ENCODE measurements at regions not wholly inside any gene's neighbourhood (a gene's known extent, or its start where the extent isn't known, plus 50 kb on each side); places are given as distances from the start of the nearest gene placed in this dataset.

- no peak for DNase-seq
These were observed 193.8 kb upstream of the PRSS16 start for GRCh38 chr6:27053738-27054137.

DNA sequence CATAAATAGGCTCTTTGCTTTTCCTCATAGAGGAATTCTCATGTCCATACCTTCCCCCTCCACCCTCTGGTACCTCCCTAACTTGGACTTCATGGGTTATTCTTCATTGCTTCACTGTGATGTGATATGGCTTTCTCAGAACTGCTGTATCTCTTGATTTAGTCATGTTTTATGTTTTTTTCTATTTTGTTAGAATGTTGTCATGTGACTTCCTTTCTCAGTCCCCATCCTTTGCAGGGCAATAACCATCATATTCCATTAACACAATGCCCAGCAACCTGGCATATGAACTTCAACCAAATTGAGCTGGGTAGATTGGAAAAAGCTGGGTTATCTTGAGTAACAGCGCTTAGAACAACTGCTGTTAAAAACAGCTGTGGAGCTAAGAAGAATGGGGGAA is 190.9 kb upstream of the PRSS16 start:
- no peak for DNase-seq

GRCh38 chr6:27059621-27060425 is 187.7 kb upstream of the PRSS16 start:
- DNase-seq: no peak

GRCh38 chr6:27061235-27061993 is 186.1 kb upstream of the PRSS16 start:
- DNase-seq: no peak

GRCh38 chr6:27062755-27063154 is 184.7 kb upstream of the PRSS16 start:
- no peak for DNase-seq

DNA sequence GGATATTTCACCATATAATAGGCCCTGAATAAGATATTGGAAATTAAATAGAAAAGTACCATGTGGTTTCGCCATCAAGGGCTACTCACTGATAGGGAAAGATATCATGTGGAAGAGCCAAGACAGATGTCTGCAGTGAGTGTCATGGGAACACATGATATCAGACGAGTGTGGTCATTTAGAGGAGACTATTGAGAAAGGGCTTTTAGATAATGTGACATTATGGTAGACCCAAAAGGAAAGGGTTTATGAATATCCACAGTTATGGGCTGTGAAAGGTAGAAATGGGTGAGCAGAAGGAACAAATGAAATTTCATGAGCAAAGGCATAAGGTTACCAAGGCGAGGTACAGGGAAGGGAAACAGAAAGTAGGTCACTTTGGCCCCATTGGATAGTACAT is 182.3 kb upstream of the PRSS16 start:
- no peak for DNase-seq

- DNase-seq: no peak
These were observed 181.1 kb upstream of the PRSS16 start for GRCh38 chr6:27066381-27066780.

GRCh38 chr6:27066802-27067201 is 180.7 kb upstream of the PRSS16 start:
- DNase-seq: no peak

- DNase-seq: no peak
These were observed 174.1 kb upstream of the PRSS16 start for GRCh38 chr6:27073441-27073840.

- no peak for DNase-seq
These were observed 171.4 kb upstream of the PRSS16 start for GRCh38 chr6:27076116-27076515.

DNA sequence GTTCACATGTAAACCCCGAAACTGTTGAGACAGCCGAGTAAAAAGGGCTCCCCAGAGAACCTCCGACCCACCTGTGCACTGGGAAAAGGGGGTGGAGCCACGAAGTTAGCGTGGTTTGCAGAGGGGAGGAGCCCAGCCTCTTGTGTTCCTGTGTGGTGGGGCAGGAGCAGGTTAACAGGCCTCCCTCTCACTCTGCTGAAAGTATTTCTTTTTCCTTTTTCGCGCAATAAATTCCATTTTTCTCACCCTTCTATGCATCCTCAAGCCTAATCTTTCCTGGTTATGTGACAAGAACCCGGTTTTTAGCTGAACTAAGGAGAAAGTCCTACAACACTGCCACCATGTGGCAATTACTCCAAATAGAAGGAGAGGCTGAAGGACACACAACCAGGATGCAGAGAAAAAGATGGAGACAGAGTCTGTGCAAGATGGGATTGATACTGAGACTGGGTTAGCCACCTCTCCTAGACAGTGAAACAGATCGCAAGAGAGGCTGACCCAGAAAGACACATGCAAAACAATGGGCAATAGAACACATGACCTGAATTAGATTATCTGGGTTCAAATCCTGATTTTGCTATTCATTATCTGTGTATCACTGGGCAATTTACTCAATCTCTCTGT is 168.7 kb upstream of the PRSS16 start:
- DNase-seq: peak; percentile 65

DNA sequence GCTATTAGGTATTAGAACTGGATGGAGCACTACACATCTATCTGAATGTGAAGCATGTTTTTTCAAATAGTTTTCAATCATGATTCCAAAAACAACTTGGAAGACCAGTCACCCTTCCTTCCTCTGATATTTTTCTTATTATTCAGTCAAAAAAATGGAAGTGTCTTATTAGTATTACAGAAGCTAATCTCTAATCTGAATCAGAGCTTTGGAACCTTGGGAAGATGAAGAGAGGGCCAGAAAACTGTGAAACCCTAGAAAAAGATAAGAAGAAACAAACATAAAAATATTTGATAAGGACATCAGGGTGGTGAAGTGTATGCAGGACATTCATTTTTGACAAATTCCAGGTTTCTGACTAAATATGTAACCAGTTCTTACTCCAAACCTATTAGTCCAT is 166.3 kb upstream of the PRSS16 start:
- DNase-seq: no peak

DNA sequence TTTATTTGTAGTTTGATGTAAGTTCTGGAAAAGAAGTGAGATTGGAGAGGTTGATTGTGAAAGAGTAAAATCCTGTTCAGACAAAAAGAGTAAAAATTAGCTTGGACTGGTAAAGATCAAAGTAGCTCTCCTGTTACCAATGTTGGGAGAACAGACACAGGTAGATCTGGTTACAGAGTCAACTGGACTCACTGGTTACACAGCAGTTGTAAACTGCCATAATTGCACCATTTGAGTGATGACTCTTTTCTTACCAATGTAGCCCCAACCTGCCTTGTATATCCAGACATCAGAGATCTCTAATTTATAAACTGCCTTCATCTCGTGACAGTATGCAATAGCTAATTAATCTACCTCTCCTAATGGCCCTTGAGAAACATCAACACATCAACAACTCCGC is 165.6 kb upstream of the PRSS16 start:
- DNase-seq: no peak

DNA sequence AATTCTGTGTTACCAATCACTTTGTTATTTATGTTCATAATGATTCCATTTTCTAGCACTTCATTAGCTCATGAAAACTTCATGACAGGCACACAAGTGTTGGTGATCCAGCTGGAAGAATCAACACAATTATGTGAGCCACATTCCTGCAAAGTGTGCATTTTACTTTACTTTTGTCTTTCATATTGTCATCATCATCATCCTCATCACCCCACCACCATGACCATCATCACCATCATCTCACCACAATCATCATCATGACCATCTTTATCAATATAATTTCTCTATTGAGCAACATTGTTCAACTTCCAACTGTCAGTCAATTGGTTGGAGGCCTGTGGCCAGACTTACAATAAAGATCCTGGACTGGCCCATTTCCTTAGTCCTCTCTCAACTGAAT is 159.4 kb upstream of the PRSS16 start:
- DNase-seq: no peak

DNA sequence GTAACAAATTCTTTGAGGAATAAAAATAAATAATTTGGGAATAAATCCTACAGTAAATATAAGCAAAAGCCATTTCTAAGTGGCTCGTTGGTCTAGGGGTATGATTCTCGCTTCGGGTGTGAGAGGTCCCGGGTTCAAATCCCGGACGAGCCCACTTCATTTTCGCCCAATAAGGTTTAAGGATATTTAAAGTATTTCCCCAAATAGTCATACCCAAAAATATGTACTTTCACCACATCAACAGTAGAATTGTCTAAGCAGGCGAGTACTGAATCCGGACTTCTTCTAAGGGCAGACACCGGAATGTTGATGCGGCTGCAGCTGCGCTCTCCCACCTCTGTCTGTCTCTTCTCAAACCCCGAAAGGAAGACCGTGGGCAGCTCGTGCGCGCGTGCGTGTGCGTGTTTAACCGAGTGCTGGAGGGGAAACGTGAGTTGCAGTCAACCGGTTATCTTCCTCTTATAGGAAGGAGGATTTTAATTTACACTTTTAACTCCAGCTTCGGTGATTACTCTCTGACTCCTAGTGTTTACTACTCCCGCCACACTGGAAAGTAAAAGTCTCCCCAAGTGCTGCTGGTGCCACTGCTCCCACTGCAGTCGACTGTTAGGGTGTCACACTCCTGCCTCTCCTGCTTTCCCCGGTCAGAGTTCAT is 155.7 kb upstream of the PRSS16 start:
- DNase-seq: peak; percentile 67

- no peak for DNase-seq
These were observed 155.2 kb upstream of the PRSS16 start for GRCh38 chr6:27092316-27092692.

DNA sequence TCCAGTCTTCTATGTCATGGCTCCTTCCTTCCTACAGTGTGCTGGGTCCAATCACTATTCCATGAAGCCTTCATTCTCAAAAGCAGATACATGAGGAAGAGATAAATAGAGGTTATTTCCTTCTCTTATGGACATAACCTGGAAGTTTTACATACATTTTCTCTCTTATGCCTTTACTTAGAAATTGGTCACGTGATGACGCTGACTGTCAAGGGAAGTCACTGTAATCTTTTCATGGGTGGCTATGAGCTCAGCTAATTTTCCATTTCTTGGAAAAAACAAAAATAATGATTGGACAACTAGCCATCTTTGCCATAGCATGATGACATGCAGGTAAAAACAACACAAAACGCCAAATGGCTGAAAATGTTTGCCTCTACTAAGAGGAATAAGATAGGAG is 151.6 kb upstream of the PRSS16 start:
- DNase-seq: no peak

DNA sequence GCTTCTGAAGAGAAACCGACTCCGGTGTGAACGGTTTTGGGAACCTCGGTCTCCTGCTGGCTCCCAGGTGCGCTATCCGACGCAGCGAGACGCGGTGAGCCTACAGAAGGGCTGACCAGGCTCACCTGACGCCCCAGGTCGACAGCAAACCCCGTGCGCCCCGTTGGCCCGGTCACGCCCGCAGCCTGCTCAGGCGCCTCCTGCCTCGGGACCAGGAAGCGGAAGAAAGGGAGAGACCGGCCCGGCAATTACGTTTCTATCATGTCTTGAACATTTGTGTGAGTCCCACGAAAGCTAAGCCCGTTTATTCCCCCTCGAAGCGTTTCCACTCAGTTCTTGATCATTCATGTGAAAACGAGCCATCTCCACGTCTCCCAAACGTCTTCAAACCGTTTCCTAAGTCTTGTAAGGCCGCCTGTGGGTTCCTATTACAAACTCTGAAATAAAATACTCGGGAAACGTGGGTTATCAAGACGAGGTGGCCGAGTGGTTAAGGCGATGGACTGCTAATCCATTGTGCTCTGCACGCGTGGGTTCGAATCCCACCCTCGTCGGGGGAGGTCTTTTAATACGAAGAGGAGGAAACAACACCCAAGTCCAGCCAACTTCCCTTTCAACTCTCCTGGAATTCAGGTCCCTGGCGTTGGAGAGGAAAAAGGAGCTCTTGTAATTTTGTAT is 150.5 kb upstream of the PRSS16 start:
- DNase-seq: no peak

DNA sequence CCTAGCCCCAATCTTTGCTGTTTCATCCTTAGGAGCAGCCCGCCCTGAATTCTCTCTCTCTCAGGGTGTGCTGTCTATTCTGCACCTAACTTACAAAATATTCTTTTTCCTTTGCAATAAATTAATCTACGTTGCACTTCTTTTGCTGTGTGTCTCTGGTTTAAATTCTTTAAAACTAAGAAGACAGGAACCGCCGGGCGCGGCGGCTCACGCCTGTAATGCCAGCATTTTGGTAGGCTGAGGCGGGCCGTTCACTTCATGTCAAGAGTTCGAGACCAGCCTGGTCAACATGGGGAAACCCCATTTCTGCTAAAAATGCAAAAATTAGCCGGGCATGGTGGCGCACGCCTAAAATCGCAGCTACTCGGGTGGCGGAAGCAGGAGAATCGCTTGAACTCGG is 148.5 kb upstream of the PRSS16 start:
- no peak for DNase-seq

DNA sequence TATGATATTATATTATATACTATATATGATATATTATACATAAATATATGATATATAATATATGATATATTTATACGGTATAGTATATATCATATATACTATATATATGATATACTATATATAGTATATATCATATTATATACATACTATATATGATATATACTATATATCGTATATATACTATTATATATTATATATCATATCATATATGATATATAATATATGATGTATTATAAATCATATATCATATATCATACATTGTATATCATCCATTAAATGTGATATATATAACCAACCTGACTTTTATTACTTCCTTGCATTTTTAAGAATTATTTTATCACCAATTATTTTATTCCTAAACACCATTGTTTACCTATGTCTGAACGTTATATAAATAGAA is 146.6 kb upstream of the PRSS16 start:
- DNase-seq: no peak

GRCh38 chr6:27101824-27102223 is 145.7 kb upstream of the PRSS16 start:
- no peak for DNase-seq

GRCh38 chr6:27106382-27106781 is 141.1 kb upstream of the PRSS16 start:
- no peak for DNase-seq

- DNase-seq: no peak
These were observed 135.8 kb upstream of the PRSS16 start for GRCh38 chr6:27111743-27112142.

Measured in NCI-H1694 (cell line).